ENCODE measurements at regions not wholly inside any gene's neighbourhood (a gene's known extent, or its start where the extent isn't known, plus 50 kb on each side); places are given as distances from the start of the nearest gene placed in this dataset.

- no peak for TF ChIP-seq CTCF (IDR thresholded peaks at IDR 0.05 in 4 of 5, conservative IDR thresholded peaks at IDR 0.05 in 1 of 5)
- TF ChIP-seq POLR2A (IDR thresholded peaks at IDR 0.05), result no peak
Measured at GRCh38 chr1:201739492-201740085, 89.4 kb upstream of the IPO9 start.
